ENCODE measurements at regions not wholly inside any gene's neighbourhood (a gene's known extent, or its start where the extent isn't known, plus 50 kb on each side); places are given as distances from the start of the nearest gene placed in this dataset.

- H3K4me1 ChIP-seq (ENCODE audit: insufficient read depth, low read length), result no peaks in the 10 kb centered on the region
- no peaks in the 10 kb centered on the region for H3K36me3 ChIP-seq (ENCODE audit: insufficient read depth, low read length)
- no peak overlapping the region for H3K9ac ChIP-seq (ENCODE audit: low read depth, low read length)
- H3K9me3 ChIP-seq (ENCODE audit: control insufficient read depth, insufficient read depth, low read length), result no peaks in the 10 kb centered on the region
These were observed 878.4 kb upstream of the EDIL3 start for GRCh38 chr5:85263125-85263524.

GRCh38 chr5:85266692-85267091, 882.0 kb upstream of the EDIL3 start:
- Histone ChIP-seq H3K9me3 (ENCODE audit: control insufficient read depth, insufficient read depth, low read length) (no peaks in the 10 kb centered on the region), H3K4me1 (ENCODE audit: insufficient read depth, low read length) (no peaks in the 10 kb centered on the region), H3K9ac (ENCODE audit: low read depth, low read length) (no peak overlapping the region), H3K36me3 (ENCODE audit: insufficient read depth, low read length) (no peaks in the 10 kb centered on the region)

GRCh38 chr5:85268194-85268593, 883.5 kb upstream of the EDIL3 start:
- Histone ChIP-seq H3K9me3 (ENCODE audit: control insufficient read depth, insufficient read depth, low read length) (no peaks in the 10 kb centered on the region), H3K4me1 (ENCODE audit: insufficient read depth, low read length) (no peaks in the 10 kb centered on the region), H3K36me3 (ENCODE audit: insufficient read depth, low read length) (no peaks in the 10 kb centered on the region), H3K9ac (ENCODE audit: low read depth, low read length) (no peak overlapping the region)

GRCh38 chr5:85278193-85278592, 893.5 kb upstream of the EDIL3 start:
- no peaks in the 10 kb centered on the region for H3K4me1 ChIP-seq (ENCODE audit: insufficient read depth, low read length)
- no peaks in the 10 kb centered on the region for H3K36me3 ChIP-seq (ENCODE audit: insufficient read depth, low read length)
- no peaks in the 10 kb centered on the region for H3K9me3 ChIP-seq (ENCODE audit: control insufficient read depth, insufficient read depth, low read length)
- H3K9ac ChIP-seq (ENCODE audit: low read depth, low read length), result no peak overlapping the region

- H3K9me3 ChIP-seq (ENCODE audit: control insufficient read depth, insufficient read depth, low read length), result no peaks in the 10 kb centered on the region
- H3K36me3 ChIP-seq (ENCODE audit: insufficient read depth, low read length), result no peaks in the 10 kb centered on the region
- no peaks in the 10 kb centered on the region for H3K4me1 ChIP-seq (ENCODE audit: insufficient read depth, low read length)
- H3K9ac ChIP-seq (ENCODE audit: low read depth, low read length), result no peak overlapping the region
These were observed 904.2 kb upstream of the EDIL3 start for GRCh38 chr5:85288914-85289313.

- Histone ChIP-seq H3K36me3 (ENCODE audit: insufficient read depth, low read length) (no peaks in the 10 kb centered on the region), H3K4me1 (ENCODE audit: insufficient read depth, low read length) (no peaks in the 10 kb centered on the region), H3K9me3 (ENCODE audit: control insufficient read depth, insufficient read depth, low read length) (no peaks in the 10 kb centered on the region), H3K9ac (ENCODE audit: low read depth, low read length) (no peak overlapping the region)
These were observed 908.6 kb upstream of the EDIL3 start for GRCh38 chr5:85293145-85293785.

- Histone ChIP-seq H3K9ac (ENCODE audit: low read depth, low read length) (no peak overlapping the region), H3K4me1 (ENCODE audit: insufficient read depth, low read length) (no peaks in the 10 kb centered on the region), H3K36me3 (ENCODE audit: insufficient read depth, low read length) (no peaks in the 10 kb centered on the region), H3K9me3 (ENCODE audit: control insufficient read depth, insufficient read depth, low read length) (no peaks in the 10 kb centered on the region)
These were observed 919.8 kb upstream of the EDIL3 start for GRCh38 chr5:85304524-85304923.

GRCh38 chr5:85305766-85306165, 921.1 kb upstream of the EDIL3 start:
- Histone ChIP-seq H3K4me1 (ENCODE audit: insufficient read depth, low read length) (no peaks in the 10 kb centered on the region), H3K9me3 (ENCODE audit: control insufficient read depth, insufficient read depth, low read length) (no peaks in the 10 kb centered on the region), H3K36me3 (ENCODE audit: insufficient read depth, low read length) (no peaks in the 10 kb centered on the region), H3K9ac (ENCODE audit: low read depth, low read length) (no peak overlapping the region)

GRCh38 chr5:85311536-85311935, 926.9 kb upstream of the EDIL3 start:
- H3K9me3 ChIP-seq (ENCODE audit: control insufficient read depth, insufficient read depth, low read length), result no peaks in the 10 kb centered on the region
- no peak overlapping the region for H3K9ac ChIP-seq (ENCODE audit: low read depth, low read length)
- no peaks in the 10 kb centered on the region for H3K36me3 ChIP-seq (ENCODE audit: insufficient read depth, low read length)
- H3K4me1 ChIP-seq (ENCODE audit: insufficient read depth, low read length), result no peaks in the 10 kb centered on the region

GRCh38 chr5:85320495-85320894, 935.8 kb upstream of the EDIL3 start:
- H3K36me3 ChIP-seq (ENCODE audit: insufficient read depth, low read length), result no peaks in the 10 kb centered on the region
- H3K9me3 ChIP-seq (ENCODE audit: control insufficient read depth, insufficient read depth, low read length), result no peaks in the 10 kb centered on the region
- no peak overlapping the region for H3K9ac ChIP-seq (ENCODE audit: low read depth, low read length)
- H3K4me1 ChIP-seq (ENCODE audit: insufficient read depth, low read length), result no peaks in the 10 kb centered on the region

GRCh38 chr5:85333276-85333675, 948.6 kb upstream of the EDIL3 start:
- Histone ChIP-seq H3K9ac (ENCODE audit: low read depth, low read length) (no peak overlapping the region), H3K4me1 (ENCODE audit: insufficient read depth, low read length) (no peaks in the 10 kb centered on the region), H3K36me3 (ENCODE audit: insufficient read depth, low read length) (no peaks in the 10 kb centered on the region), H3K9me3 (ENCODE audit: control insufficient read depth, insufficient read depth, low read length) (no peaks in the 10 kb centered on the region)

GRCh38 chr5:85337435-85337834, 952.8 kb upstream of the EDIL3 start:
- Histone ChIP-seq H3K9ac (ENCODE audit: low read depth, low read length) (no peak overlapping the region), H3K4me1 (ENCODE audit: insufficient read depth, low read length) (no peaks in the 10 kb centered on the region), H3K36me3 (ENCODE audit: insufficient read depth, low read length) (no peaks in the 10 kb centered on the region), H3K9me3 (ENCODE audit: control insufficient read depth, insufficient read depth, low read length) (no peaks in the 10 kb centered on the region)

- no peak overlapping the region for H3K9ac ChIP-seq (ENCODE audit: low read depth, low read length)
- no peaks in the 10 kb centered on the region for H3K4me1 ChIP-seq (ENCODE audit: insufficient read depth, low read length)
- no peaks in the 10 kb centered on the region for H3K9me3 ChIP-seq (ENCODE audit: control insufficient read depth, insufficient read depth, low read length)
- H3K36me3 ChIP-seq (ENCODE audit: insufficient read depth, low read length), result no peaks in the 10 kb centered on the region
These were observed 956.1 kb upstream of the EDIL3 start for GRCh38 chr5:85340790-85341189.

GRCh38 chr5:85345818-85346217, 961.1 kb upstream of the EDIL3 start:
- Histone ChIP-seq H3K9ac (ENCODE audit: low read depth, low read length) (no peak overlapping the region), H3K9me3 (ENCODE audit: control insufficient read depth, insufficient read depth, low read length) (no peaks in the 10 kb centered on the region), H3K4me1 (ENCODE audit: insufficient read depth, low read length) (no peaks in the 10 kb centered on the region), H3K36me3 (ENCODE audit: insufficient read depth, low read length) (no peaks in the 10 kb centered on the region)

- Histone ChIP-seq H3K9me3 (ENCODE audit: control insufficient read depth, insufficient read depth, low read length) (no peaks in the 10 kb centered on the region), H3K36me3 (ENCODE audit: insufficient read depth, low read length) (no peaks in the 10 kb centered on the region), H3K4me1 (ENCODE audit: insufficient read depth, low read length) (no peaks in the 10 kb centered on the region), H3K9ac (ENCODE audit: low read depth, low read length) (no peak overlapping the region)
These were observed 972.6 kb upstream of the EDIL3 start for GRCh38 chr5:85357309-85357708.

- no peaks in the 10 kb centered on the region for H3K4me1 ChIP-seq (ENCODE audit: insufficient read depth, low read length)
- H3K36me3 ChIP-seq (ENCODE audit: insufficient read depth, low read length), result no peaks in the 10 kb centered on the region
- H3K9ac ChIP-seq (ENCODE audit: low read depth, low read length), result no peak overlapping the region
- no peaks in the 10 kb centered on the region for H3K9me3 ChIP-seq (ENCODE audit: control insufficient read depth, insufficient read depth, low read length)
These were observed 990.8 kb upstream of the EDIL3 start for GRCh38 chr5:85375525-85375924.
